ENCODE measurements at regions not wholly inside any gene's neighbourhood (a gene's known extent, or its start where the extent isn't known, plus 50 kb on each side); places are given as distances from the start of the nearest gene placed in this dataset.
"Not testable (repeated sequence)": the region's sequence is repeated elsewhere in the genome, so short reads cannot be mapped to it uniquely, and the experiment has no call there.

DNA sequence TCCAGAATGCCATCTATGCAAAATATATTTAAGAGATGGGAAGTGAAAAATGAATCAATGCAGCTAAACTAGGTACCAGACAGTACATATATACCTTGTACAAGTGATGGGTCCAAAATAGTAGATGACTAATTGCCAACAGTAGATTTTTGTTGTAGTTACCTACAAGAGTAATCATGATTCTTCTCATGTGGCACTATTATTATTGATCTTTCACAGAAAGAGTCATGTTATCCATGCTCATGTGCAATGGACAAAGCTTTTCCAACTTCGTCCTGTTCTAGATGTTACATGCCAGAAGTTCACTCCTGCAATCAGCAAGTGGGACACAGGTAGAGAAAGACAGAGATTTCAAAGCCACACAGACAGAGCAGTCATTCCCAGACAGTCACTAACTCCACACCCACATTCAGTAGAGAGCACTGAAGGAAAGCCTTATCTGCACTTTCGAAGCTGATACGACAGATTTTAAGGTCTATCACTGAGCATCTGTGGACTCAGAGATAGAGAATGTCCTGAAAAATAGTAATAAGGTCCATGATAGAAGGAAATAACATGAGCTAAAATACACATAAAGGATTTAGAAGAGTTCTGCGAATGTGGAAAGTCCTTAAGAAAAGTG is 101.6 kb upstream of the ITPRID2 start:
- H3K4me3 Mint-ChIP-seq = no peak overlapping the region
- H3K27ac Mint-ChIP-seq = peak overlapping the region; percentile 59

DNA sequence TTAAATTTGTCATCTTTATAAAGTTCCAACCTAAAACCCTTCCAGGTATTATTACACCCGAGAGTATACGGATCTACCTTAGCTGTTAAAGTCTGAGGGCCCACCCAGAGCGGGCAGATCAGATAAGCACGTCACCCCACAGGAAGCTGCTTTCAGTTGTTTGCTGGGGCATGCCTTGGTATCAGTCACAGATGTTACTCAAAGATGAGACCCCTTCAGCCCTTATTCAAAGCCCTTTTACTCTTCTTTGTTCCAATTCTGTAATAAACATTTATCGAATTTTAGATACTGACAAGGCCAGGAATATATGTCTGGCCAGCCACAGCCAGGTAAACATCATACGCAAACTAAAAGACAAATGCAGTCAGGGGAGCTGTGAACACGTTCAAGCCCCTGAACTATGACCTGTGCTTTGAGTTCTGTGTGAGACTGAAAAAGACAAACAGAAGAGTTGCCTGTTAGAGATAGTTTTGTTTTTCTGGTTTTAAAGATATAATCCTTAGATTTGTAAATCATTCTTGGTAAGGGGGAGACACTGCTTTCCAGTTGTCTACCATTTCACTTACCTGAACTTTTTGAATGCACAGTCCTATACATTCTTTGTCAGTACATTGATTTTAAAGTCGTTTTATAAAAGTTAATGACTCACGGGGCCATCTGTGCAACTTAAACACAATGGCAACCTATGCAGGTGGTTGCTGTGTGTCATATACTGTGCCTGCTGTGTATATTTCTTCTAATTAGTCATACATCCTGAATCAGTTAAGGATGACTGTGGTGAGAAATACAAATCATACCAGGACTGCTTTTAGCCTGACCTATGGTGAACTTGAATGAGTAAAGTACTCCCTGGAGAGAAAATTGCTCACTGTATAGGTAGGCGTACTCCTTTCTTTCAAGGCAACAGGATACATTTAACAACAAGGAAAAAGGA is 100.5 kb upstream of the ITPRID2 start:
- H3K9me3 Mint-ChIP-seq = peaks cover 17% of the 10 kb centered on the region
- peak overlapping the region; percentile 28 for H3K4me3 Mint-ChIP-seq
- DNase-seq = peak; percentile 62
- H3K36me3 Mint-ChIP-seq (ENCODE audit: low read depth) = no peaks in the 10 kb centered on the region
- intact Hi-C loops (cut with micrococcal nuclease) = loop anchor here (1.0 to 10.0 kb wide), 4 partner anchors 100 to 336 kb away; partner anchors contain the start of genes ITGA4 and ITPRID2
- peak overlapping the region; percentile 79 for H3K27ac Mint-ChIP-seq
- no peaks in the 10 kb centered on the region for H3K27me3 Mint-ChIP-seq
- H3K4me1 Mint-ChIP-seq = peaks cover 25% of the 10 kb centered on the region

More for the DNA sequence above, 101.6 kb upstream of the ITPRID2 start:
- Mint-ChIP-seq H3K9me3 (peaks cover 17% of the 10 kb centered on the region), H3K36me3 (ENCODE audit: low read depth) (no peaks in the 10 kb centered on the region), H3K27me3 (peaks cover 1% of the 10 kb centered on the region), H3K4me1 (peaks cover 25% of the 10 kb centered on the region)
- intact Hi-C loops (cut with micrococcal nuclease) = loop anchor here (2.0 to 10.0 kb wide), 3 partner anchors 117 to 335 kb away; partner anchors contain the start of gene ITGA4
- no peak for DNase-seq

DNA sequence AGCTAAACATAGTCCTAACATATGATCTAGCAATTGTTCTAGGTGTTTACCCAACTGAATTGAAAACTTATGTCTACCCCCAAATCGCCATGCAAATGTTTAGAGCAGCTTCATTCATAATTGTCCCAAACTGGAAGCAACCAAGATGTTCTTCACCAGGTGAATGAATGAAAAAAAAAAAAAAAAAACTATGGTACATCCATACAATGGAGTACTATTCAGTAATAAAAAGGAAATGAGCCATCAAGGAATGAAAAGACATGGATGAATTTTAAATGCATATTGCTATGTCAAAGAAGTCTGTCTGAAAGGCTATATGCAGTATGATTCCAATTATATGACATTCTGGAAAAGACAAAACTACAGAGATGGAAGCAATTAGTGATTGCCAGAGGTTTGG is 98.6 kb upstream of the ITPRID2 start:
- H3K27me3 Mint-ChIP-seq = no peaks in the 10 kb centered on the region
- intact Hi-C loops (cut with micrococcal nuclease) = loop anchor here (10.0 kb wide), 1 partner anchor 338 kb away; the partner anchor contains the start of gene ITGA4
- H3K4me3 Mint-ChIP-seq = no peak overlapping the region
- peaks cover 25% of the 10 kb centered on the region for H3K4me1 Mint-ChIP-seq
- no peaks in the 10 kb centered on the region for H3K36me3 Mint-ChIP-seq (ENCODE audit: low read depth)
- peaks cover 13% of the 10 kb centered on the region for H3K9me3 Mint-ChIP-seq
- H3K27ac Mint-ChIP-seq = no peak overlapping the region
- no peak for DNase-seq

DNA sequence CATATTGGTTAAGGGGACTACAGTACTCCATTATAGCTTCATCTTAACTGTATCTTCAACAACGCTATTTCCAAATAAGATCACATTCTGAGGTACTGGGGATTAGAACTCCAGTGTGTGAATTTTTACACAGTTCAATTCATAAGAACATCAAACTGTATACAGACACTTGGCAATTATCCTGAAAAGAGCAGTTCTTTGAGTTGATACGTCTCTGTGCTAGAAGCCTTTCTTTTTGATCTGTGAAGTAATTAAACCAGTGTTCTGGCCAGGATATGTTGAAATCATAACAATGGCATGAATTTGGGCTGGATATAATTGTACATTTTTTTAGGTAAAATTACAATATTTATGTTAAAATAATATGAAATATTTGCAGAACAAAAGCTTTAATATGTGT is 93.5 kb upstream of the ITPRID2 start:
- Mint-ChIP-seq H3K4me1 (peaks cover 5% of the 10 kb centered on the region), H3K9me3 (peaks cover 11% of the 10 kb centered on the region), H3K27me3 (peaks cover 18% of the 10 kb centered on the region), H3K27ac (no peak overlapping the region), H3K36me3 (ENCODE audit: low read depth) (peaks cover 2% of the 10 kb centered on the region), H3K4me3 (no peak overlapping the region)
- intact Hi-C loops (cut with micrococcal nuclease) = loop anchor here (10.0 kb wide), 1 partner anchor 343 kb away; the partner anchor contains the start of gene ITGA4
- DNase-seq = no peak

DNA sequence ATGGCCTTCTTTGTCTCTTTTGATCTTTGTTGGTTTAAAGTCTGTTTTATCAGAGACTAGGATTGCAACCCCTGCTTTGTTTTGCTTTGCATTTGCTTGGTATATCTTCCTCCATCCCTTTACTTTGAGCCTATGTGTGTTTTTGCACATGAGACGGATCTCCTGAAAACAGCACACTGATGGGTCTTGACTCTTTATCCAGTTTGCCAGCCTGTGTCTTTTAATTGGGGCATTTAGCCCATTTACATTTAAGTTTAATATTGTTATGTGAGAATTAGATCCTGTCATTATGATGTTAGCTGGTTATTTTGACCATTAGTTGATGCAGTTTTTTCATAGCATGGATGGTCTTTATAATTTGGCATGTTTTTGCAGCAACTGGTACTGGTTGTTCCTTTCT is 89.2 kb upstream of the ITPRID2 start:
- peaks cover 25% of the 10 kb centered on the region for H3K27me3 Mint-ChIP-seq
- not testable (repeated sequence) for H3K4me1 Mint-ChIP-seq

DNA sequence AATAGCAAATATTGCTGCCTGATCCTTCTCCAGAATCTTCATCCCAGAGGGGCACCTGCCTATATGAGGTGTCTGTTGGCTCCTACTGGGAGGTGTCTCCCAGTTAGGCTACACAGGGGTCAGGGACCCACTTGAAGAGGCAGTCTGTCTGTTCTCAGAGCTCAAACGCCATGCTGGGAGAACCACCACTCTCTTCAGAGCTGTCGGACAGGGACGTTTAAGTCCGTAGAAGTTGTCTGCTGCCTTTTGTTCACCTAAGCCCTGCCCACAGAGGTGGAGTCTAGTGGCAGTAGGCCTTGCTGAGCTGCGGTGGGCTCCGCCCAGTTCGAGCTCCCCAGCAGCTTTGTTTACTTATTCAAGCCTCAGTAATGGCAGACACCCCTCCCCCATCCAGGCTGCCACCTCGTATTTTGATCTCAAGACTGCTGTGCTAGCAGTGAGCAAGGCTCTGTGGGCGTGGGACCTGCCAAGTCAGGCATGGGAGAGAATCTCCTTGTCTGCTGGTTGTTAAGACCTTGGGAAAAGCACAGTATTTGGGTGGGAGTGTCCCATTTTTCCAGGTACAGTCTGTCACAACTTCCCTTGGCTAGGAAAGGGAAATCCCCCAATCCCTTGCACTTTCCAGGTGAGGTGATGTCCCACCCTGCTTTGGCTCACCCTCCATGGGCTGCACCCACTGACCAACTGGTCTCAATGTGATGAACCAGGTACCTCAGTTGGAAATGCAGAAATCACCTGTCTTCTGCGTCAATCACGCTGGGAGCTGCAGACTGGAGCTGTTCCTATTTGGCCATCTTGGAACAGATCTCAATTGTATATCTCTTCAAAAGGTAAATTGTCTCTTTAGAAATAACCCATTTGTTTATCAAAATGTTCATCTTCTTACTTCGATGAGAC is 87.4 kb upstream of the ITPRID2 start:
- H3K4me3 Mint-ChIP-seq; DNase-seq; H3K27ac Mint-ChIP-seq; H3K4me1 Mint-ChIP-seq; H3K36me3 Mint-ChIP-seq (ENCODE audit: low read depth); intact Hi-C loops (cut with micrococcal nuclease): not testable (repeated sequence)
- H3K9me3 Mint-ChIP-seq = peaks cover 11% of the 10 kb centered on the region
- H3K27me3 Mint-ChIP-seq = peaks cover 25% of the 10 kb centered on the region

More for the DNA sequence above, 89.2 kb upstream of the ITPRID2 start:
- H3K4me3 Mint-ChIP-seq; DNase-seq; H3K36me3 Mint-ChIP-seq (ENCODE audit: low read depth); H3K27ac Mint-ChIP-seq; intact Hi-C loops (cut with micrococcal nuclease): not testable (repeated sequence)
- peaks cover 11% of the 10 kb centered on the region for H3K9me3 Mint-ChIP-seq

DNA sequence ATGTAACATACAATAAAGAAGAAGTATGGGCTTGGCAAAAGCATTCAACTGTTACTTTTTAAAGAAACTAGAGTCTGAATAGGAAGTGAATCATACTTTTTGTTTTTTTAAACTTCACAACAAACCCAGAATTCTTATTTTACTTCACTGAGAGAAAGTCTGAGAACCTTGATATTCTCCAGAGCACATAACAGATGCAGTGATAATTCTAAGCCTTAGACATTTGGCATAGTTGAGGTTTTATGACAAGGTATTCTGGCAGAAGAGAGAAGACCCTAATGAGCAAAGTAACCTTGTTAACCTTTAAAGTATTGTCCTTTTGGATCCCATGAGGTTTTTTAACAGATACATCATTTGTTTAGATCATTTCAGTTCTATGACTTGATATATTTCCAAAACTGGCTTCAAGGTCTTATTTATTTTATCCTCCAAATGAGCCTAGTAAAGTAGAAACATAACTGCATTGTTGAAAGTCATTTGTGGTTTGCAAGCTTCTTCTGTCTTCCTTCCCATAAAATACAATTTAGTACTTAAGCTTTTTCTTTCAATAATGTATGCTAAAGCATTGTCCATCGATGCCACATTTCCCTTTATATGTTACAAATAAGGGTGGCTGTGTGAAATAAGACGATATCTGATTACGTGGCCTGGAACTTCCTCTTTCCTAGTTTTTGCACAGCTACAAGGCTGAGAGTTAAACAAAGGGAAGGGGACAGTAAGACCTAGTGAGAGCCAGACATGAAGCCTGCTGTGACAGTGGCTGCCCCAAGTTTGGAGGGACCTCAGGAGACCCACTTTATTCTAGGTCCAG is 86.1 kb upstream of the ITPRID2 start:
- Mint-ChIP-seq H3K4me3 (no peak overlapping the region), H3K9me3 (peaks cover 5% of the 10 kb centered on the region), H3K27ac (no peak overlapping the region), H3K4me1 (peaks cover 3% of the 10 kb centered on the region), H3K27me3 (peaks cover 21% of the 10 kb centered on the region), H3K36me3 (ENCODE audit: low read depth) (peaks cover 2% of the 10 kb centered on the region)
- DNase-seq = no peak
- intact Hi-C loops (cut with micrococcal nuclease) = loop anchor here (5.0 kb wide), 1 partner anchor 33 kb away; no protein-coding TSS in a partner anchor

DNA sequence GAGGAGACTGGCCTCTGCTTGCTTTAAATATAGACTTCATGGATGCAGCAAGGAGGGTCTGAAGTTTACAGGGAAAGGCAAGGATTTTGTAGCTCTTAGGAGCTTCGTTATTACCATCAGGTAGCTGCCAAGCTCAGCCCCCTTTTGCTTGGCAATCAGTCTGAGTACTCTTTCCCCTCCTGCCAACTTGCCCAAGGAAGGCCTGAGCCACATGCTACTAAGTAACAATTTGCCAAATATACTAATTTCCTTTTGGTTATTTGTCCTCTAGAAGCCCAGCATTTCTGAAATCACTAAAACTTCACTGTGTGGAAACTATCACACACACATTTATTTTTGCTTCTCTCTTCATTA is 85.5 kb upstream of the ITPRID2 start:
- intact Hi-C loops (cut with micrococcal nuclease) = loop anchor here (5.0 kb wide), 1 partner anchor 34 kb away; no protein-coding TSS in a partner anchor
- peaks cover 8% of the 10 kb centered on the region for H3K4me1 Mint-ChIP-seq
- peaks cover 2% of the 10 kb centered on the region for H3K36me3 Mint-ChIP-seq (ENCODE audit: low read depth)
- no peak for DNase-seq
- no peak overlapping the region for H3K27ac Mint-ChIP-seq
- H3K27me3 Mint-ChIP-seq = peaks cover 19% of the 10 kb centered on the region
- no peak overlapping the region for H3K4me3 Mint-ChIP-seq
- peaks cover 5% of the 10 kb centered on the region for H3K9me3 Mint-ChIP-seq

DNA sequence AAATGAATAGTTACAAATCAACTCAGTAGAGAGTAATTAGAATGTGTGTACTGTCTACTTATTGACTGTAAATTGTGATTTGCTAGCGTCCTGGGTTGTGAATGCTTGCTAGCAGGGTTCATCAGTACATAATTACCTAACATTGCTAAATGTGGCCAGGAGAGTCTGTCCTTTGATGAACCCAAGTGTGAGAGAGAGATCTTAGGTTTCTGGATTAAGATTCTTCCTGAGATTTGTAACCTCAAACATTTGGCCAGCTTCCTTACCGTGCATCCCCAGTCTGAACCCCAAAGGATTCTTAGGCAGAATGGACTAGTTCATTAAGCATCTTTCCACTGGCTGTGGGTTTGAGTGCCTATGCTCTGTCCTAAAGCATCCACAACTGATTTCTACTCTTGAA is 84.0 kb upstream of the ITPRID2 start:
- no peaks in the 10 kb centered on the region for H3K36me3 Mint-ChIP-seq (ENCODE audit: low read depth)
- no peak overlapping the region for H3K27ac Mint-ChIP-seq
- H3K4me3 Mint-ChIP-seq = no peak overlapping the region
- intact Hi-C loops (cut with micrococcal nuclease) = loop anchor here (5.0 kb wide), 1 partner anchor 35 kb away; no protein-coding TSS in a partner anchor
- no peak for DNase-seq
- H3K9me3 Mint-ChIP-seq = peaks cover 5% of the 10 kb centered on the region
- H3K4me1 Mint-ChIP-seq = peaks cover 10% of the 10 kb centered on the region
- peaks cover 9% of the 10 kb centered on the region for H3K27me3 Mint-ChIP-seq

DNA sequence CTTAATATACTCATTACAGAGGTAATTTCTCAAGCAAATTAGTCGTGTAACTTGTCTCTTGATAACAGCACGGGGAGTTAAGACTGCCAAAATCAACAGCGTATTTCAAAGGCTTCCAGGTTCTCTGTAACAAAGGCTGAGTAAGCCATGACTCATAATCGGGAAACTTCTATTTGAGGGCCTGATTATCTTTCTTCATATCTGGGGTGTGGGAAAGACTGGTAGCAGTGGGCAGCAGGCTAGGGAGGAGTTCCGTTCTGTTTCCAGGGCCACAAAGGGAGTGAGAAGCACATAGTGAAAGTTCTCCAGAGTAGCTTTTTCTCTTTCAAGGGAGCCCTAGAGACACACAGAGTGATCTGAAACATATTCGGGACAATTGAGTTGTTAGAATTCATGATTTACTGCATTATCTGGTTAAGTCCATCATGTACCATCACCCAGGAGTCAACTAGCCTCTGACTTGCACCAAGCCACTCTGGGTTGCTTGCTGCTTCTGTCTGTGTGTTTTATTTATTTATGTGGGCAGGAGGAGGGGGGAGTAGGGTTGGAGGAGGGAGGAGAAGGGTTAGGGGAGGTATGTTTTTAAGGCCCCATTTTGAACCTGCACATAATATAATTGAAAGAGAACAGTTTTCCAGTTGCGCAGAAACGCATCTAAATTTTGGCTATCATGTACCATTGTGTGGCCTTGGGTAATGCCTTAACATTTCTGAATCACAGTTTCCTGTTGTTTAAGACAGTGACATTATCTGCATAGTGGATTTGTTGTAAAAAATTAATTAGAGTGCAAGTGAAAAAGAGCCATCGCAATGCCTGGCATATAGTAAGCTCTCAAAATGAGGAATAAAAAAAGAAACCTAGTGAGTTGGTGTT is 80.5 kb upstream of the ITPRID2 start:
- Mint-ChIP-seq H3K4me1 (peaks cover 12% of the 10 kb centered on the region), H3K4me3 (peak overlapping the region; percentile 2), H3K27ac (no peak overlapping the region), H3K27me3 (peaks cover 15% of the 10 kb centered on the region), H3K36me3 (ENCODE audit: low read depth) (no peaks in the 10 kb centered on the region), H3K9me3 (no peaks in the 10 kb centered on the region)
- intact Hi-C loops (cut with micrococcal nuclease) = no loop called here
- no peak for DNase-seq

DNA sequence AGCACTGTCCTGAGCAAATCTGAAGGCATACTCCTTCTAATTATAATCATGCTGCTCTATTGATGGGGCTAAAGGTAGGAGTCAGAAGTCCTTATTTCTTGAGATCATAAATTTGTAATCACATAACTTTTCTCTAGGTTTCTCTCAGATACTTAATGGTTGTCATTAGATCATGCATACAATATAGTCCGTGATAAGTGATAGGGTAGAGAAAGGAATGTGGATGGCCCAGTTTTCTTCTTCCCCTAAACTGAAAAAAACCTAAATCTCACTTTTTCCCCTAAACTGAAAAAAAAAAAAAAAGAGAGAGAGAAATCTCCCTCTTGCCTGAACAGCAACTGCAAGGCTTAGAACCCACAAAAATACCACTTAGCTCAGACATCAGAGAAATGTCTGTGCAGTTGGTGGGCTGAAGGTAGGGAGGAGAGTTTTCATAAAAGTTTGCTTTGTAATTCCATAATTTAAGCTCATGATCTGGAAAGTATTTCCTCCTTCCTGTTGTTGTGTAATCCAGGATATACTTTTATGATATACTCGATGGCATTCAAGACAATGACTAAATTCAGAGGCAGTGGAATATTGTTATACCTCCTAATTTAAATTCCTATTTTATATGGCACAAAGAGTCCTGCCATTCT is 79.3 kb upstream of the ITPRID2 start:
- H3K4me1 Mint-ChIP-seq = peaks cover 12% of the 10 kb centered on the region
- no peak overlapping the region for H3K27ac Mint-ChIP-seq
- H3K4me3 Mint-ChIP-seq = no peak overlapping the region
- intact Hi-C loops (cut with micrococcal nuclease) = no loop called here
- no peaks in the 10 kb centered on the region for H3K9me3 Mint-ChIP-seq
- H3K36me3 Mint-ChIP-seq (ENCODE audit: low read depth) = no peaks in the 10 kb centered on the region
- DNase-seq = no peak
- H3K27me3 Mint-ChIP-seq = peaks cover 11% of the 10 kb centered on the region

DNA sequence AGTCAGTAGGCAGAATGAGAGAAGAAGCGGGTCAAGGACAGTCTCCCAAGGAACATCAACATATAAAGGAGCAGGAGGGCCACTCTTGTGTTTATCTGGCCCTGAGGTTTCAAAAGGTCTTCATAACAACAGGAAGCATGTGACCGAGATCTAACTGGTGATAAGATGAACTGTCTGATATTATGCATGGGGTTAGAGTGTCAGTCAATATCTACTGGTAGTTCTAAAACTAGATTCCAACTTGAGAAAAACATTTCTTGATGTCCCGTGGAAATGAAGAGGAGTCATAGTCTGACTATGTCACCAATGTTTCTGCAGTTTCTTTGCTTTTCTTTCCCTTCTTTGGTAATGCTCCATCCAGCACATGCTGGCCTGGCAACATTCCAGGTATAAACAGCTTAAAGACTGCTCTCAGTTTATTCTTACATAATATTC is 77.5 kb upstream of the ITPRID2 start:
- Mint-ChIP-seq H3K4me1 (peaks cover 12% of the 10 kb centered on the region), H3K27ac (no peak overlapping the region), H3K4me3 (no peak overlapping the region), H3K9me3 (no peaks in the 10 kb centered on the region), H3K27me3 (peaks cover 13% of the 10 kb centered on the region), H3K36me3 (ENCODE audit: low read depth) (no peaks in the 10 kb centered on the region)
- intact Hi-C loops (cut with micrococcal nuclease) = no loop called here
- DNase-seq = no peak
